ENCODE measurements at regions not wholly inside any gene's neighbourhood (a gene's known extent, or its start where the extent isn't known, plus 50 kb on each side); places are given as distances from the start of the nearest gene placed in this dataset.
"Not testable (repeated sequence)": the region's sequence is repeated elsewhere in the genome, so short reads cannot be mapped to it uniquely, and the experiment has no call there.

- no peaks in the 10 kb centered on the region for H3K27me3 ChIP-seq (ENCODE audit: control insufficient read depth, insufficient read depth, low read length)
- H3K4me1 ChIP-seq (ENCODE audit: control insufficient read depth, insufficient read depth, low read length), result no peaks in the 10 kb centered on the region
- no peak overlapping the region for H3K9ac ChIP-seq (ENCODE audit: low read depth, low read length)
- no peaks in the 10 kb centered on the region for H3K9me3 ChIP-seq (ENCODE audit: control insufficient read depth, insufficient read depth, low read length)
- no peaks in the 10 kb centered on the region for H3K36me3 ChIP-seq (ENCODE audit: control insufficient read depth, insufficient read depth, low read length)
- H3K4me3 ChIP-seq (ENCODE audit: low read depth, low read length), result no peak overlapping the region
Measured at GRCh38 chr10:23556727-23557440, 118.0 kb downstream of the OTUD1 start.

GRCh38 chr10:23557777-23558176, 118.9 kb downstream of the OTUD1 start:
- Histone ChIP-seq H3K36me3 (ENCODE audit: control insufficient read depth, insufficient read depth, low read length) (no peaks in the 10 kb centered on the region), H3K9ac (ENCODE audit: low read depth, low read length) (no peak overlapping the region), H3K4me1 (ENCODE audit: control insufficient read depth, insufficient read depth, low read length) (no peaks in the 10 kb centered on the region), H3K9me3 (ENCODE audit: control insufficient read depth, insufficient read depth, low read length) (no peaks in the 10 kb centered on the region), H3K27me3 (ENCODE audit: control insufficient read depth, insufficient read depth, low read length) (no peaks in the 10 kb centered on the region), H3K4me3 (ENCODE audit: low read depth, low read length) (no peak overlapping the region)

GRCh38 chr10:23558361-23558799, 119.5 kb downstream of the OTUD1 start:
- Histone ChIP-seq H3K4me3 (ENCODE audit: low read depth, low read length) (no peak overlapping the region), H3K27me3 (ENCODE audit: control insufficient read depth, insufficient read depth, low read length) (no peaks in the 10 kb centered on the region), H3K9ac (ENCODE audit: low read depth, low read length) (no peak overlapping the region), H3K9me3 (ENCODE audit: control insufficient read depth, insufficient read depth, low read length) (no peaks in the 10 kb centered on the region), H3K36me3 (ENCODE audit: control insufficient read depth, insufficient read depth, low read length) (no peaks in the 10 kb centered on the region), H3K4me1 (ENCODE audit: control insufficient read depth, insufficient read depth, low read length) (no peaks in the 10 kb centered on the region)

GRCh38 chr10:23568996-23569395, 130.1 kb downstream of the OTUD1 start:
- no peaks in the 10 kb centered on the region for H3K36me3 ChIP-seq (ENCODE audit: control insufficient read depth, insufficient read depth, low read length)
- no peak overlapping the region for H3K9ac ChIP-seq (ENCODE audit: low read depth, low read length)
- H3K9me3 ChIP-seq (ENCODE audit: control insufficient read depth, insufficient read depth, low read length), result peaks cover 3% of the 10 kb centered on the region
- no peaks in the 10 kb centered on the region for H3K27me3 ChIP-seq (ENCODE audit: control insufficient read depth, insufficient read depth, low read length)
- H3K4me3 ChIP-seq (ENCODE audit: low read depth, low read length), result no peak overlapping the region
- no peaks in the 10 kb centered on the region for H3K4me1 ChIP-seq (ENCODE audit: control insufficient read depth, insufficient read depth, low read length)

- peaks cover 3% of the 10 kb centered on the region for H3K9me3 ChIP-seq (ENCODE audit: control insufficient read depth, insufficient read depth, low read length)
Measured at GRCh38 chr10:23571884-23572283, 133.0 kb downstream of the OTUD1 start.

GRCh38 chr10:23581906-23582450, 143.1 kb downstream of the OTUD1 start:
- H3K4me3 ChIP-seq (ENCODE audit: low read depth, low read length), result no peak overlapping the region
- H3K27me3 ChIP-seq (ENCODE audit: control insufficient read depth, insufficient read depth, low read length), result no peaks in the 10 kb centered on the region
- no peak overlapping the region for H3K9ac ChIP-seq (ENCODE audit: low read depth, low read length)
- H3K36me3 ChIP-seq (ENCODE audit: control insufficient read depth, insufficient read depth, low read length), result no peaks in the 10 kb centered on the region
- H3K9me3 ChIP-seq (ENCODE audit: control insufficient read depth, insufficient read depth, low read length), result no peaks in the 10 kb centered on the region
- no peaks in the 10 kb centered on the region for H3K4me1 ChIP-seq (ENCODE audit: control insufficient read depth, insufficient read depth, low read length)

More at GRCh38 chr10:23571884-23572283, 133.0 kb downstream of the OTUD1 start:
- Histone ChIP-seq H3K4me1 (ENCODE audit: control insufficient read depth, insufficient read depth, low read length) (no peaks in the 10 kb centered on the region), H3K9ac (ENCODE audit: low read depth, low read length) (no peak overlapping the region), H3K4me3 (ENCODE audit: low read depth, low read length) (no peak overlapping the region), H3K36me3 (ENCODE audit: control insufficient read depth, insufficient read depth, low read length) (no peaks in the 10 kb centered on the region), H3K27me3 (ENCODE audit: control insufficient read depth, insufficient read depth, low read length) (no peaks in the 10 kb centered on the region)

GRCh38 chr10:23584396-23584795, 145.5 kb downstream of the OTUD1 start:
- H3K4me1 ChIP-seq (ENCODE audit: control insufficient read depth, insufficient read depth, low read length), result no peaks in the 10 kb centered on the region
- H3K4me3 ChIP-seq (ENCODE audit: low read depth, low read length), result no peak overlapping the region
- H3K9me3 ChIP-seq (ENCODE audit: control insufficient read depth, insufficient read depth, low read length), result no peaks in the 10 kb centered on the region
- H3K36me3 ChIP-seq (ENCODE audit: control insufficient read depth, insufficient read depth, low read length), result no peaks in the 10 kb centered on the region
- H3K9ac ChIP-seq (ENCODE audit: low read depth, low read length), result no peak overlapping the region
- H3K27me3 ChIP-seq (ENCODE audit: control insufficient read depth, insufficient read depth, low read length), result no peaks in the 10 kb centered on the region

GRCh38 chr10:23585186-23585585, 146.3 kb downstream of the OTUD1 start:
- Histone ChIP-seq H3K27me3 (ENCODE audit: control insufficient read depth, insufficient read depth, low read length) (no peaks in the 10 kb centered on the region), H3K9ac (ENCODE audit: low read depth, low read length) (no peak overlapping the region), H3K9me3 (ENCODE audit: control insufficient read depth, insufficient read depth, low read length) (no peaks in the 10 kb centered on the region), H3K4me3 (ENCODE audit: low read depth, low read length) (no peak overlapping the region), H3K36me3 (ENCODE audit: control insufficient read depth, insufficient read depth, low read length) (no peaks in the 10 kb centered on the region), H3K4me1 (ENCODE audit: control insufficient read depth, insufficient read depth, low read length) (no peaks in the 10 kb centered on the region)

GRCh38 chr10:23585666-23586065, 146.8 kb downstream of the OTUD1 start:
- Histone ChIP-seq H3K4me3 (ENCODE audit: low read depth, low read length) (no peak overlapping the region), H3K9ac (ENCODE audit: low read depth, low read length) (no peak overlapping the region), H3K36me3 (ENCODE audit: control insufficient read depth, insufficient read depth, low read length) (no peaks in the 10 kb centered on the region), H3K9me3 (ENCODE audit: control insufficient read depth, insufficient read depth, low read length) (no peaks in the 10 kb centered on the region), H3K27me3 (ENCODE audit: control insufficient read depth, insufficient read depth, low read length) (no peaks in the 10 kb centered on the region), H3K4me1 (ENCODE audit: control insufficient read depth, insufficient read depth, low read length) (no peaks in the 10 kb centered on the region)

GRCh38 chr10:23595278-23595677, 156.4 kb downstream of the OTUD1 start:
- not testable (repeated sequence) for H3K4me3 ChIP-seq (ENCODE audit: low read depth, low read length); H3K9ac ChIP-seq (ENCODE audit: low read depth, low read length); H3K27me3 ChIP-seq (ENCODE audit: control insufficient read depth, insufficient read depth, low read length); H3K4me1 ChIP-seq (ENCODE audit: control insufficient read depth, insufficient read depth, low read length); H3K36me3 ChIP-seq (ENCODE audit: control insufficient read depth, insufficient read depth, low read length)
- peaks cover 12% of the 10 kb centered on the region for H3K9me3 ChIP-seq (ENCODE audit: control insufficient read depth, insufficient read depth, low read length)

- H3K4me1 ChIP-seq (ENCODE audit: control insufficient read depth, insufficient read depth, low read length), result no peaks in the 10 kb centered on the region
- H3K27me3 ChIP-seq (ENCODE audit: control insufficient read depth, insufficient read depth, low read length), result no peaks in the 10 kb centered on the region
- no peak overlapping the region for H3K4me3 ChIP-seq (ENCODE audit: low read depth, low read length)
- no peaks in the 10 kb centered on the region for H3K36me3 ChIP-seq (ENCODE audit: control insufficient read depth, insufficient read depth, low read length)
- no peak overlapping the region for H3K9ac ChIP-seq (ENCODE audit: low read depth, low read length)
- no peaks in the 10 kb centered on the region for H3K9me3 ChIP-seq (ENCODE audit: control insufficient read depth, insufficient read depth, low read length)
Measured at GRCh38 chr10:23604613-23605012, 165.7 kb downstream of the OTUD1 start.

- H3K27me3 ChIP-seq (ENCODE audit: control insufficient read depth, insufficient read depth, low read length), result no peaks in the 10 kb centered on the region
- no peak overlapping the region for H3K9ac ChIP-seq (ENCODE audit: low read depth, low read length)
- H3K9me3 ChIP-seq (ENCODE audit: control insufficient read depth, insufficient read depth, low read length), result no peaks in the 10 kb centered on the region
- H3K4me3 ChIP-seq (ENCODE audit: low read depth, low read length), result no peak overlapping the region
- H3K4me1 ChIP-seq (ENCODE audit: control insufficient read depth, insufficient read depth, low read length), result no peaks in the 10 kb centered on the region
- no peaks in the 10 kb centered on the region for H3K36me3 ChIP-seq (ENCODE audit: control insufficient read depth, insufficient read depth, low read length)
Measured at GRCh38 chr10:23606456-23606855, 167.6 kb downstream of the OTUD1 start.
